ENCODE measurements at regions not wholly inside any gene's neighbourhood (a gene's known extent, or its start where the extent isn't known, plus 50 kb on each side); places are given as distances from the start of the nearest gene placed in this dataset.

GRCh38 chr15:98144388-98144787 is 183.9 kb downstream of the ARRDC4 start:
- TF ChIP-seq POLR2A (IDR thresholded peaks at IDR 0.05) (no peak), CTCF (IDR thresholded peaks at IDR 0.05) (no peak)
